Esophagus muscularis mucosa (tissue), 3 donors: ENCODE measurements at regions not wholly inside any gene's neighbourhood (a gene's known extent, or its start where the extent isn't known, plus 50 kb on each side); places are given as distances from the start of the nearest gene placed in this dataset.

Source experiments
- POLR2AphosphoS5 ChIP-seq, 2 donors: sonication (generic); formaldehyde crosslinking; IDR thresholded peaks; one replicate each; pipeline ENCODE4 v1.6.1; 2017; ENCODE audit warnings: antibody characterized with exemption in 2 of 2
- TF ChIP-seq, protein P1 (sequence below), 3 experiments: fragments of 200-600 bp in 2 of 3; fragments of 450-650 bp in 1 of 3; sonication (generic) in 2 of 3; IDR thresholded peaks; one replicate each; pipeline ENCODE4 v1.5.1; 2017 to 2019; ENCODE audit warnings: antibody characterized with exemption in 3 of 3, mild to moderate bottlenecking in 2 of 3, moderate library complexity in 1 of 3

DNA sequence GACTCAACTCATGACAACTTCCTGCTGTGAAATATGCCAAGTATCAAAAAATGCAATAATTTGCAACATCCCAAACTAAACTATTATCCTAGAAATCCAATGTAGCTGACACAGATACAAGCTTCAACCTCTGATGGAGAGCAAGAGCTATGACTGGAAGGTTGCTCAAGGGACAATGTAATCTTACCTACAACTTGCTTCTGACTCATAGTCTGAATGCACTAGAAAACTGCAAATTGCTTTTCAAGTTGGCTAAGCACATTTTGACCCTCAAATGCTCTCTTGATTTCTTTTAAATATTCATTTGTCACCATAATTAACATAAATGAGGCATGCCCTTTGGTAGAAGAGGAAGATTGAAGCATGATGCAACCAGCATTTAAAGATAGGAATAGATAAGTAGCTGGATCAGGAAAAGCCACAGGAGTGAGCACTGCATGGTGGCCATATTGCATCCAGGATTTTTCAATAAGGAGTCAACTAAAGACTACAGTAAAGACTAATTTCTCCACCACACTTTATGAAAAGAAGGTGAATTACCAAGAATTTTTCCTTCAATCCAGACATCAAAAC, 630.8 kb upstream of the GBE1 start:
- TF ChIP-seq POLR2AphosphoS5 (IDR thresholded peaks at IDR 0.05), result no peak
- TF ChIP-seq, protein P1, sequence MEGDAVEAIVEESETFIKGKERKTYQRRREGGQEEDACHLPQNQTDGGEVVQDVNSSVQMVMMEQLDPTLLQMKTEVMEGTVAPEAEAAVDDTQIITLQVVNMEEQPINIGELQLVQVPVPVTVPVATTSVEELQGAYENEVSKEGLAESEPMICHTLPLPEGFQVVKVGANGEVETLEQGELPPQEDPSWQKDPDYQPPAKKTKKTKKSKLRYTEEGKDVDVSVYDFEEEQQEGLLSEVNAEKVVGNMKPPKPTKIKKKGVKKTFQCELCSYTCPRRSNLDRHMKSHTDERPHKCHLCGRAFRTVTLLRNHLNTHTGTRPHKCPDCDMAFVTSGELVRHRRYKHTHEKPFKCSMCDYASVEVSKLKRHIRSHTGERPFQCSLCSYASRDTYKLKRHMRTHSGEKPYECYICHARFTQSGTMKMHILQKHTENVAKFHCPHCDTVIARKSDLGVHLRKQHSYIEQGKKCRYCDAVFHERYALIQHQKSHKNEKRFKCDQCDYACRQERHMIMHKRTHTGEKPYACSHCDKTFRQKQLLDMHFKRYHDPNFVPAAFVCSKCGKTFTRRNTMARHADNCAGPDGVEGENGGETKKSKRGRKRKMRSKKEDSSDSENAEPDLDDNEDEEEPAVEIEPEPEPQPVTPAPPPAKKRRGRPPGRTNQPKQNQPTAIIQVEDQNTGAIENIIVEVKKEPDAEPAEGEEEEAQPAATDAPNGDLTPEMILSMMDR (IDR thresholded peaks at IDR 0.05), result no peak
